ENCODE measurements at regions not wholly inside any gene's neighbourhood (a gene's known extent, or its start where the extent isn't known, plus 50 kb on each side); places are given as distances from the start of the nearest gene placed in this dataset.

DNA sequence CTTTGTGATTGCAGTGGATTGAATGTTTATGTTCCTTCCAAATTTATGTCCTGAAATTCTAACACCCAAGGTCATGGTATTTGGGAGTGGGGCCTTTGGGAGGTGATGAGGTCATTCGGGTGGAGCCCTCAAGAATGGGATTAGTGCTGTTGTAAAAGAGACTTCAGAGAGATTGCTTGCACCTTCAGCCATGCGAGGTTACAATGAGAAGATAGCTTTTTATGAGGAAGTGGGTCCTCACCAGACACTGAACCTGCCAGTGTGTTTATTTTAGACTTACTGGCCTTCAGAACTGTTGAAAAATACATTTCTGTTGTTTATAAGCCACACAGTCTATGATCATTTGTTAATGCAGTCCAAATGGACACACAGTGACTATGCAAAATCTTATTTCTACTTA is 161.0 kb upstream of the GPRIN3 start:
- 81% methylated on average over 2 of the region's 2 CpGs for WGBS
- no peak overlapping the region for H3K27ac ChIP-seq (ENCODE audit: low read length)
- H3K9me3 ChIP-seq (ENCODE audit: control insufficient read depth, low read length) = no peaks in the 10 kb centered on the region
- no peaks in the 10 kb centered on the region for H3K27me3 ChIP-seq (ENCODE audit: control insufficient read depth, insufficient read depth)
- intact Hi-C loops (cut with DNase I) = no loop called here
- H3K4me3 ChIP-seq (ENCODE audit: low read length) = no peak overlapping the region
- no peak for DNase-seq
- no peak for ATAC-seq
- H3K4me1 ChIP-seq (ENCODE audit: control insufficient read depth, insufficient read depth, low read length) = no peaks in the 10 kb centered on the region

- Histone ChIP-seq H3K27ac (ENCODE audit: low read length) (no peak overlapping the region), H3K4me1 (ENCODE audit: control insufficient read depth, insufficient read depth, low read length) (no peaks in the 10 kb centered on the region), H3K27me3 (ENCODE audit: control insufficient read depth, insufficient read depth) (no peaks in the 10 kb centered on the region), H3K4me3 (ENCODE audit: low read length) (no peak overlapping the region), H3K9me3 (ENCODE audit: control insufficient read depth, low read length) (no peaks in the 10 kb centered on the region)
- ATAC-seq = no peak
- intact Hi-C loops (cut with DNase I) = no loop called here
- DNase-seq = no peak
Observed at GRCh38 chr4:89463341-89463740, 155.7 kb upstream of the GPRIN3 start.

- ATAC-seq = no peak
- no peak overlapping the region for H3K27ac ChIP-seq (ENCODE audit: low read length)
- no peak overlapping the region for H3K4me3 ChIP-seq (ENCODE audit: low read length)
- H3K27me3 ChIP-seq (ENCODE audit: control insufficient read depth, insufficient read depth) = no peaks in the 10 kb centered on the region
- DNase-seq = no peak
- H3K4me1 ChIP-seq (ENCODE audit: control insufficient read depth, insufficient read depth, low read length) = no peaks in the 10 kb centered on the region
- peaks cover 7% of the 10 kb centered on the region for H3K9me3 ChIP-seq (ENCODE audit: control insufficient read depth, low read length)
- intact Hi-C loops (cut with DNase I) = no loop called here
- 99% methylated on average over 1 of the region's 1 CpG for WGBS
Observed at GRCh38 chr4:89447543-89447942, 139.9 kb upstream of the GPRIN3 start.

DNA sequence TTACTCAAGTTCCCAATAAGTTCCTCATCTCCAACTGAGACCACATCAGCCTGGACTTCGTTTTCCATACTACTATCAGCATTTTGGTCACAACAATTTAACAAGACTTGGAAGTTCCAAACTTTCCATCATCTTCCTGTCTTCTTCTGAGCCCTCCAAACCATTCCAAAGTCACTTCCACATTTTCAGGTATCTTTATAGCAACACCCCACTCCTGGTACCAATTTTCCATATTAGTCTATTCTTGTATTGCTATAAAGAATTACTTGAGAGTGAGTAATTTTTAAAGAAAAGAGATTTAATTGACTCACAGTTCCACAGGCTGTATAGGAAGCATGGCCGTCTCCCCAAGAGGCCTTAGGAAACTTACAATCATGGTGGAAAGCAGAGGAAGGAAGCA is 138.6 kb upstream of the GPRIN3 start:
- intact Hi-C loops (cut with DNase I) = no loop called here
- WGBS = 70% methylated on average over 2 of the region's 2 CpGs
- ATAC-seq = no peak

DNA sequence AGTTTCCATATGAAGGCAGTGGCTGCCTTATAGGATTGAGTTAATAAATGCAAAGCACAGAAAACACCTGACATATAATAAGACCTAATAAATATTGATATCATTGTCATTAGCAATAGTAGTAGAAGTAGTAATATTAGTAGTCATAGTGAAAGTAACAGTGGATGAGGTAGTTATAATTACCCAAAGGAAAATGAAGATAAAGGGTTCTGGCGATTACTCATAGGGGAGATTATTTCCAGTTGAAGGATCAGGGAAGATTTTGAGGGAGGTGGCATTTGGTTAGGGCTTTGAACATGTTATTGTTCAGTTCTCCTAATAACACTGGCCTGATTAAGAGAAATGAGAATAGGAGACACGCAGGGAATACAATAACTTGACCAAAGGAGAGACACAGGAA is 131.9 kb upstream of the GPRIN3 start:
- intact Hi-C loops (cut with DNase I) = no loop called here
- Histone ChIP-seq H3K4me3 (ENCODE audit: low read length) (no peak overlapping the region), H3K27ac (ENCODE audit: low read length) (no peak overlapping the region), H3K27me3 (ENCODE audit: control insufficient read depth, insufficient read depth) (no peaks in the 10 kb centered on the region), H3K4me1 (ENCODE audit: control insufficient read depth, insufficient read depth, low read length) (no peaks in the 10 kb centered on the region), H3K9me3 (ENCODE audit: control insufficient read depth, low read length) (no peaks in the 10 kb centered on the region)
- DNase-seq = no peak
- 72% methylated on average over 2 of the region's 2 CpGs for WGBS
- ATAC-seq = no peak

More for the DNA sequence above, 138.6 kb upstream of the GPRIN3 start:
- no peak overlapping the region for H3K27ac ChIP-seq (ENCODE audit: low read length)
- H3K4me1 ChIP-seq (ENCODE audit: control insufficient read depth, insufficient read depth, low read length) = no peaks in the 10 kb centered on the region
- no peak overlapping the region for H3K4me3 ChIP-seq (ENCODE audit: low read length)
- H3K9me3 ChIP-seq (ENCODE audit: control insufficient read depth, low read length) = peaks cover 7% of the 10 kb centered on the region
- no peaks in the 10 kb centered on the region for H3K27me3 ChIP-seq (ENCODE audit: control insufficient read depth, insufficient read depth)
- DNase-seq = no peak

- H3K27me3 ChIP-seq (ENCODE audit: control insufficient read depth, insufficient read depth) = no peaks in the 10 kb centered on the region
- ATAC-seq (no peak), DNase-seq (peak in 2 of 3 donors; percentile 6 to 40)
- 79% methylated on average over 14 of the region's 14 CpGs for WGBS
- no peaks in the 10 kb centered on the region for H3K9me3 ChIP-seq (ENCODE audit: control insufficient read depth, low read length)
- H3K4me3 ChIP-seq (ENCODE audit: low read length) = no peak overlapping the region
- no peaks in the 10 kb centered on the region for H3K4me1 ChIP-seq (ENCODE audit: control insufficient read depth, insufficient read depth, low read length)
- intact Hi-C loops (cut with DNase I) = no loop called here
- H3K27ac ChIP-seq (ENCODE audit: low read length) = no peak overlapping the region
Observed at GRCh38 chr4:89438102-89438831, 130.7 kb upstream of the GPRIN3 start.

DNA sequence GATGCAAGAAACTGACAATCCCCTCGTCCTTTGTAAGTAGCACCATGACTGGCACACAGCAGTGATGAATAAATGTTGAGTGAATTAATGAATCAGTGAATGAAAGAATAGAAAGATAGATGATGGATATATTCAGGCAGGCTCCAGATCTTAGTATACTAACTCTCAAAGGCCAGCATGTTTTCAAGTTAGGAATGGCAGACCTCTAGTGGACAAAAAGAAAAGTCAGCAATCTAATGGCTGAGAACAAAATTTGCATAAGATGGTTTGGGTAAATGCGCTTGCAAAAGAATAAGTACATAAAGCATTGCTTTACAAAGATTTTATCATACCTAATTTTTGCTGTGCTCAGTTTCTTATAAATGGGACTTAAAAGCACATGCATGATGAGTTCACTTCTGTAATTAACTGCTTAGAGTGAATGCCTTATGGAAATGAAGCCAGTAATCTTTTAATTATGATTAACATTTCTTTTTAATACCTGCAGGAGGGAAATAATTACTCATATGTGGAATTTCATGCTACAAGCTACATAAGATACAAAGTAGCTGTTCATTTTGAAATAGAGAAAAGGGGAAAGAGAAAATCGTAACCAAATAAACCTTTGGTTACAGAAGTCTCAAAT is 126.9 kb upstream of the GPRIN3 start:
- H3K4me3 ChIP-seq (ENCODE audit: low read length) = no peak overlapping the region
- H3K4me1 ChIP-seq (ENCODE audit: control insufficient read depth, insufficient read depth, low read length) = no peaks in the 10 kb centered on the region
- DNase-seq (no peak), ATAC-seq (peak; percentile 55 to 57)
- 56% methylated on average over 3 of the region's 3 CpGs for WGBS
- H3K9me3 ChIP-seq (ENCODE audit: control insufficient read depth, low read length) = no peaks in the 10 kb centered on the region
- intact Hi-C loops (cut with DNase I) = loop anchor here in 3 of 4 donors (2.0 to 5.0 kb wide), 2 partner anchors 207 to 208 kb away; no protein-coding TSS in a partner anchor
- no peak overlapping the region for H3K27ac ChIP-seq (ENCODE audit: low read length)
- H3K27me3 ChIP-seq (ENCODE audit: control insufficient read depth, insufficient read depth) = no peaks in the 10 kb centered on the region

GRCh38 chr4:89427782-89428181 is 120.2 kb upstream of the GPRIN3 start:
- Histone ChIP-seq H3K4me1 (ENCODE audit: control insufficient read depth, insufficient read depth, low read length) (no peaks in the 10 kb centered on the region), H3K4me3 (ENCODE audit: low read length) (no peak overlapping the region), H3K9me3 (ENCODE audit: control insufficient read depth, low read length) (no peaks in the 10 kb centered on the region), H3K27me3 (ENCODE audit: control insufficient read depth, insufficient read depth) (no peaks in the 10 kb centered on the region), H3K27ac (ENCODE audit: low read length) (no peak overlapping the region)
- no peak for DNase-seq
- intact Hi-C loops (cut with DNase I) = no loop called here
- 71% methylated on average over 2 of the region's 2 CpGs for WGBS
- no peak for ATAC-seq

DNA sequence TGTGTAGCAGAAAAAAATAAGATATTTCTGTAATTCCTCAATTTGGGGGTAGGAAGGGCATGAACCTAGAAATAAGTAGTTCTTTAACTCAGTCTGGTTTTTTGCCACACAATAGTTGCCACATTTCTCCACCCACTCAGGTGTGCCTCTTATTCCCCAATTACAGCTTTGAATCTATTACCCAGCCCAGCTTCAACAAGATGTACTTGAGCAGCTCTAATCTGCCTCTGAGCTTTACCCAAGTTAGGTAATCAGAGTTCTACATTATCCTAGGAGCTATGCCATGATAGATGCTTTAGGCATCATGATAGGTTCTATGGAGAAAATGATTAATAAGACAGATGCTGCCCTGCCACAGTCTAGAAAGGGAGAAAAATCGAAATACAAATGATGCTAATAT is 117.4 kb upstream of the GPRIN3 start:
- Histone ChIP-seq H3K27me3 (ENCODE audit: control insufficient read depth, insufficient read depth) (no peaks in the 10 kb centered on the region), H3K27ac (ENCODE audit: low read length) (no peak overlapping the region), H3K4me3 (ENCODE audit: low read length) (no peak overlapping the region), H3K9me3 (ENCODE audit: control insufficient read depth, low read length) (no peaks in the 10 kb centered on the region), H3K4me1 (ENCODE audit: control insufficient read depth, insufficient read depth, low read length) (no peaks in the 10 kb centered on the region)
- WGBS = 75% methylated on average over 1 of the region's 1 CpG
- ATAC-seq (no peak), DNase-seq (no peak)
- intact Hi-C loops (cut with DNase I) = no loop called here

DNA sequence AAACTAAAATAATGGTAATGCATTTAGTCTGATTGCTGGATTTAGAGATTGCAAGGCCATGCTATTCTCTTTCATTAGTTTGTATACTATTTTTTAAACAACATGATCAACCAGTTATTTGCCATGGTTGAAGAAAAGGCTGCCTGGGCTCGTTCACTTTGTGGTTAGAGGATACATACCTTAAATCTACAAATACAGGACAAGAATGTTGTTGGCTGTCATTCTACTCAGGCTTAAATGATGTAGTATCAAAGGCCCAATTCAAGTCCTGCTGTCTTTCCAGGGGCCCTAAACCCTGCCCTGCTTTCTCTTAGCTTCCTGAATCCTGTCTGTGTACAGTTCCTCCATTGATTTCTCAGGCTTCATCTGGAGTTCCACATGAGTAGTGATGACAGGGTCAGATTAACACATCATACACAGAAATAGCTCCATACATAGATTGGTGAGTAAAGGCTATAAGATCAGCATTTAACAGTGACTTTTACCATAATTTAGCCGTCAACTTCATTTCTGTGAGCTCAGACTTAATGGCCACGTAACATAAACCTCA is 114.9 kb upstream of the GPRIN3 start:
- Histone ChIP-seq H3K27ac (ENCODE audit: low read length) (no peak overlapping the region), H3K27me3 (ENCODE audit: control insufficient read depth, insufficient read depth) (no peaks in the 10 kb centered on the region), H3K9me3 (ENCODE audit: control insufficient read depth, low read length) (no peaks in the 10 kb centered on the region), H3K4me3 (ENCODE audit: low read length) (no peak overlapping the region), H3K4me1 (ENCODE audit: control insufficient read depth, insufficient read depth, low read length) (no peaks in the 10 kb centered on the region)
- ATAC-seq = no peak
- 87% methylated on average over 3 of the region's 3 CpGs for WGBS
- intact Hi-C loops (cut with DNase I) = no loop called here
- DNase-seq = no peak

DNA sequence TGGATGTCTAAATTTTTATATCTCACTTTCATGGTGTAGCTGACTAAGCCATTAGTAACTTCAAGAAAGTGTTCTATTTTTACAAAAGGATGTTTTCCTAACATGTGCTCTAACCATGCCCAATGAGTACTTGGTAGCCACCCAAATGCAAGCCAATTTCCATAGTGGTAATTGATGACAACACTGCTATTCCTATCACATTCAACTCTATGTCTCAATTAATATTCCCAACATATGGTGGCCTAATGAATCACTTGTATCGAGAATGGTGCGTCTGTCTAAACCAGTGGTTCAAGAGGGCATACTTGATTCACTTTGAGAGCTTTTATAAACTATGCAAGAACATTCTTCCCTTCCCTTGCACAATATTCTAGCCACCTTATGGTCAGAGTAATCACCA is 112.9 kb upstream of the GPRIN3 start:
- Histone ChIP-seq H3K27ac (ENCODE audit: low read length) (no peak overlapping the region), H3K27me3 (ENCODE audit: control insufficient read depth, insufficient read depth) (no peaks in the 10 kb centered on the region), H3K9me3 (ENCODE audit: control insufficient read depth, low read length) (no peaks in the 10 kb centered on the region), H3K4me1 (ENCODE audit: control insufficient read depth, insufficient read depth, low read length) (no peaks in the 10 kb centered on the region), H3K4me3 (ENCODE audit: low read length) (no peak overlapping the region)
- DNase-seq (no peak), ATAC-seq (no peak)
- 98% methylated on average over 2 of the region's 2 CpGs for whole genome bisulfite sequencing
- intact Hi-C loops (cut with DNase I) = no loop called here

Data from right cardiac atrium (tissue), 5 donors.